ENCODE measurements at regions not wholly inside any gene's neighbourhood (a gene's known extent, or its start where the extent isn't known, plus 50 kb on each side); places are given as distances from the start of the nearest gene placed in this dataset.
"Not testable (repeated sequence)": the region's sequence is repeated elsewhere in the genome, so short reads cannot be mapped to it uniquely, and the experiment has no call there.

- no peak for DNase-seq (ENCODE audit: low read depth)
These were observed 91.1 kb upstream of the SKAP2 start for GRCh38 chr7:26955516-26955915.

- DNase-seq (ENCODE audit: low read depth), result no peak
These were observed 90.6 kb upstream of the SKAP2 start for GRCh38 chr7:26954951-26955350.

GRCh38 chr7:26951407-26951950 is 87.1 kb upstream of the SKAP2 start:
- DNase-seq (ENCODE audit: low read depth), result no peak

- no peak for DNase-seq (ENCODE audit: low read depth)
These were observed 86.5 kb upstream of the SKAP2 start for GRCh38 chr7:26950889-26951288.

GRCh38 chr7:26949319-26949718 is 84.9 kb upstream of the SKAP2 start:
- no peak for DNase-seq (ENCODE audit: low read depth)

GRCh38 chr7:26948617-26949118 is 84.3 kb upstream of the SKAP2 start:
- no peak for DNase-seq (ENCODE audit: low read depth)

- no peak for DNase-seq (ENCODE audit: low read depth)
These were observed 80.3 kb upstream of the SKAP2 start for GRCh38 chr7:26944501-26945358.

GRCh38 chr7:26937939-26938623 is 73.7 kb upstream of the SKAP2 start:
- DNase-seq (ENCODE audit: low read depth), result no peak

GRCh38 chr7:26937306-26937705 is 72.9 kb upstream of the SKAP2 start:
- DNase-seq (ENCODE audit: low read depth), result no peak

- DNase-seq (ENCODE audit: low read depth), result not testable (repeated sequence)
These were observed 68.2 kb upstream of the SKAP2 start for GRCh38 chr7:26932616-26933015.

- no peak for DNase-seq (ENCODE audit: low read depth)
These were observed 66.5 kb upstream of the SKAP2 start for GRCh38 chr7:26930845-26931244.

- DNase-seq (ENCODE audit: low read depth), result no peak
These were observed 65.8 kb upstream of the SKAP2 start for GRCh38 chr7:26930201-26930600.

- no peak for DNase-seq (ENCODE audit: low read depth)
These were observed 64.4 kb upstream of the SKAP2 start for GRCh38 chr7:26928703-26929347.

GRCh38 chr7:26925768-26926167 is 61.4 kb upstream of the SKAP2 start:
- no peak for DNase-seq (ENCODE audit: low read depth)

GRCh38 chr7:26924149-26924767 is 59.9 kb upstream of the SKAP2 start:
- no peak for DNase-seq (ENCODE audit: low read depth)

- DNase-seq (ENCODE audit: low read depth), result no peak
These were observed 55.6 kb upstream of the SKAP2 start for GRCh38 chr7:26919906-26920493.

- DNase-seq (ENCODE audit: low read depth), result no peak
These were observed 53.9 kb upstream of the SKAP2 start for GRCh38 chr7:26918241-26918640.

- no peak for DNase-seq (ENCODE audit: low read depth)
These were observed 52.5 kb upstream of the SKAP2 start for GRCh38 chr7:26916779-26917320.

- no peak for DNase-seq (ENCODE audit: low read depth)
These were observed 51.9 kb upstream of the SKAP2 start for GRCh38 chr7:26916336-26916735.
